HG03097 (cell line): ENCODE measurements at regions not wholly inside any gene's neighbourhood (a gene's known extent, or its start where the extent isn't known, plus 50 kb on each side); places are given as distances from the start of the nearest gene placed in this dataset.

Experiments used
- ATAC-seq: cut with Tn5 transposase; IDR thresholded peaks from one replicate; pipeline ENCODE4 v1.9.1; 2021; ENCODE audit not compliant: unreplicated experiment, low FRiP score

- no peak for ATAC-seq
Observed at GRCh38 chr18:24770311-24771024, 310.0 kb downstream of the HRH4 start.

- no peak for ATAC-seq
Observed at GRCh38 chr18:24771300-24771699, 310.9 kb downstream of the HRH4 start.

GRCh38 chr18:24773101-24773500, 312.7 kb downstream of the HRH4 start:
- no peak for ATAC-seq

GRCh38 chr18:24776019-24776418, 315.6 kb downstream of the HRH4 start:
- no peak for ATAC-seq

GRCh38 chr18:24778810-24779418, 318.5 kb downstream of the HRH4 start:
- ATAC-seq, result no peak

GRCh38 chr18:24782566-24782965, 322.1 kb downstream of the HRH4 start:
- no peak for ATAC-seq

GRCh38 chr18:24785019-24785418, 324.6 kb downstream of the HRH4 start:
- ATAC-seq, result no peak

GRCh38 chr18:24786027-24786426, 325.6 kb downstream of the HRH4 start:
- no peak for ATAC-seq

- ATAC-seq, result no peak
Observed at GRCh38 chr18:24790347-24790746, 329.9 kb downstream of the HRH4 start.

- ATAC-seq, result no peak
Observed at GRCh38 chr18:24791751-24792545, 331.5 kb downstream of the HRH4 start.

GRCh38 chr18:24793742-24794141, 333.3 kb downstream of the HRH4 start:
- no peak for ATAC-seq

- no peak for ATAC-seq
Observed at GRCh38 chr18:24795129-24795528, 334.7 kb downstream of the HRH4 start.

GRCh38 chr18:24797981-24798380, 337.5 kb downstream of the HRH4 start:
- ATAC-seq, result no peak

GRCh38 chr18:24799176-24799575, 338.7 kb downstream of the HRH4 start:
- no peak for ATAC-seq

- ATAC-seq, result no peak
Observed at GRCh38 chr18:24799720-24800119, 339.3 kb downstream of the HRH4 start.

GRCh38 chr18:24801001-24801400, 340.6 kb downstream of the HRH4 start:
- no peak for ATAC-seq

- no peak for ATAC-seq
Observed at GRCh38 chr18:24802456-24802855, 342.0 kb downstream of the HRH4 start.

- no peak for ATAC-seq
Observed at GRCh38 chr18:24805156-24805555, 344.7 kb downstream of the HRH4 start.

GRCh38 chr18:24809173-24809950, 348.9 kb downstream of the HRH4 start:
- no peak for ATAC-seq

GRCh38 chr18:24810561-24811305, 350.3 kb downstream of the HRH4 start:
- ATAC-seq, result no peak
